Activated T-cell treated with anti-CD3 and anti-CD28 coated beads, Interleukin-2, amount 50 U/mL, for 72 hours (primary cell): ENCODE measurements at regions not wholly inside any gene's neighbourhood (a gene's known extent, or its start where the extent isn't known, plus 50 kb on each side); places are given as distances from the start of the nearest gene placed in this dataset.

ENCODE experiments used
- ATAC-seq, 2 donors: fragments of 150-1000 bp; cut with Tn5 transposase; replicated peaks in 1 of 2; 2 replicates each; pipeline ENCODE4 v1.10.0; 2021; ENCODE audit warnings: moderate library complexity in 2 of 2, mild to moderate bottlenecking in 1 of 2
- DNase-seq, 2 donors: peaks; one replicate each; pipeline ENCODE4 v3.0.0; 2021 to 2022; ENCODE audit warnings: mixed read lengths in 1 of 2
- H3K27ac Mint-ChIP-seq: one replicate; pipeline ENCODE4 v1.8.0; 2022; ENCODE audit warnings: mild to moderate bottlenecking, moderate library complexity, mixed read lengths
- H3K27me3 Mint-ChIP-seq: one replicate; pipeline ENCODE4 v1.8.0; 2022; ENCODE audit warnings: low read depth, mixed read lengths
- H3K36me3 Mint-ChIP-seq, 2 donors: one replicate each; pipeline ENCODE4 v1.8.0; 2022; ENCODE audit warnings: mixed read lengths in 2 of 2, mild to moderate bottlenecking in 1 of 2; ENCODE audit not compliant: insufficient read depth in 2 of 2
- H3K4me1 Mint-ChIP-seq: one replicate; pipeline ENCODE4 v1.8.0; 2022; ENCODE audit warnings: low read depth, mixed read lengths
- H3K4me3 Mint-ChIP-seq, 2 donors: one replicate each; pipeline ENCODE4 v1.8.0; 2022; ENCODE audit warnings: mild to moderate bottlenecking in 2 of 2, mixed read lengths in 2 of 2, moderate library complexity in 2 of 2
- H3K9me3 Mint-ChIP-seq, 2 donors: one replicate each; pipeline ENCODE4 v1.8.0; 2022; ENCODE audit warnings: mixed read lengths in 2 of 2

GRCh38 chr21:27719226-27719625 lies 752.3 kb upstream of the ADAMTS5 start:
- H3K4me3 Mint-ChIP-seq = no peak overlapping the region
- H3K36me3 Mint-ChIP-seq = no peaks in the 10 kb centered on the region
- no peaks in the 10 kb centered on the region for H3K4me1 Mint-ChIP-seq
- H3K27me3 Mint-ChIP-seq = no peaks in the 10 kb centered on the region
- no peaks in the 10 kb centered on the region for H3K9me3 Mint-ChIP-seq
- ATAC-seq = no peak
- no peak overlapping the region for H3K27ac Mint-ChIP-seq
- DNase-seq = no peak

DNA sequence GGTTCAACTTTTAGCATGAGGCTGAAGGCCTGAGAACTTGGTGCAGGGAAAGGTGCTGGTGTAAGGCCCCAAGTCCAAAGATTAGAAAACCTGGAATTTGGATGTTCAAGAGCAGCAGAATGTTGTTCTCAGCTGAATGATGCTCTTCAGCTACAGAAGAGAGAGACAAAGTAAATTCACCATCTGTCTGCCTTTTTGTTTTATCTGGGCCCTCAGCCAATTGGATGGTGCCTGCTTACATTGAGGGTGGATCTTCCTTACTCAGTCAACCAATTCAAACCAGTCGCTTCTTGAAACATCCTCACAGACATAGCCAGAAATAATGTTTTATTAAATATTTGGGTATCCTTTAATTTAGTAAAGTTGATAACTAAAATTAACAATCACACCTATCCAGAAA lies 748.2 kb upstream of the ADAMTS5 start:
- no peak for DNase-seq
- Mint-ChIP-seq H3K4me3 (no peak overlapping the region), H3K27me3 (no peaks in the 10 kb centered on the region), H3K36me3 (no peaks in the 10 kb centered on the region), H3K27ac (no peak overlapping the region), H3K9me3 (no peaks in the 10 kb centered on the region), H3K4me1 (no peaks in the 10 kb centered on the region)
- no peak for ATAC-seq

DNA sequence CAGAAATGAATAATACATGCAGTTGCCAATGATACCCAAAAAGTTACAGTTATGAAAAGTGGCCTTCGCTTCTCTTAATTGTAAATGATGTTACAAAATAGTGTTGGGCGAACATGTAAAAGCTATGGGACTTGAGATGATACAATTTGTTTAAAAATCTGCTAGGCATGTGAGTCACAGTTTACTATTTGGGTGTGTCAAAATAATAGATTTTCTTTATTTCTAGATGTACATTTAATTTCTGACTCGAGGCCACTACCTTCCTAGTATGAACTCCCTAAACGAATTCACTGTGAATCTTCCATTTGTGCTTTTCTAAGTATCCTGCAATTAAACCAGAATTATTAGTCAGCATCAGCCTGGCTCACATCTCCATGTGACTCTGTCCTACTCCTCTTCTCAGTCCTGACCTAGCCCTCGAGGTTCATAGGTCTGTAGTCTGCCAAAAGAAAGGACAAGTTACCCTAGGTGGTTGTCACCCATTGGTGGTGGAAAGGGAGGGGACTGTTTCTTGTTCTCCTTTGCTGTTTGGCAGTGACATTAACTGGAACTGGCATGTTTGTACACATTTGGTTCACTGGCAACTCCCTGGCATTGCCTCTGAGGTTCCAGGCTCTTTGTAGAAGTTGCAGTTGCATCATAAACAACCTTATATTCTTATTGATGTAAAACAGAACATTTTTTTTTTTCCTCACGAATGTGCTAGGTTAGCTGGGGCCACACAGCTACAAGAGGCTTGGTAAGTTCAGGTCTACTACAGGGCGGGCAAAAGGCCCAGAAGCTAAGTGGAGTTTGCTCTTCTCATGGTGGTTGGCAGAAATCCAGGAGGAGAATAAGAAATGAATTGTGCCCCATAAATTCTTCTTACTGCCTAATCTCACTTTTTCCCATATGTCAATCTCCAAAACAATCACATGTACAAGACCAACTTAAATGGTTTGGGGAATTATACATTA lies 746.5 kb upstream of the ADAMTS5 start:
- ATAC-seq (no peak), DNase-seq (no peak)
- Mint-ChIP-seq H3K9me3 (peaks cover 3% of the 10 kb centered on the region in 2 donors), H3K4me3 (no peak overlapping the region), H3K4me1 (no peaks in the 10 kb centered on the region), H3K36me3 (peaks cover under 1 to 2% of the 10 kb centered on the region in 2 donors), H3K27ac (no peak overlapping the region), H3K27me3 (no peaks in the 10 kb centered on the region)

- Mint-ChIP-seq H3K27me3 (no peaks in the 10 kb centered on the region), H3K27ac (no peak overlapping the region), H3K4me3 (no peak overlapping the region), H3K4me1 (no peaks in the 10 kb centered on the region), H3K9me3 (peaks cover 4 to 5% of the 10 kb centered on the region in 2 donors), H3K36me3 (peaks cover 2% of the 10 kb centered on the region in 2 donors)
- ATAC-seq (no peak), DNase-seq (no peak)
Observed at GRCh38 chr21:27704567-27705166, 737.8 kb upstream of the ADAMTS5 start.

GRCh38 chr21:27703791-27704190 lies 736.9 kb upstream of the ADAMTS5 start:
- Mint-ChIP-seq H3K4me3 (no peak overlapping the region), H3K9me3 (peaks cover 3 to 4% of the 10 kb centered on the region in 2 donors)

DNA sequence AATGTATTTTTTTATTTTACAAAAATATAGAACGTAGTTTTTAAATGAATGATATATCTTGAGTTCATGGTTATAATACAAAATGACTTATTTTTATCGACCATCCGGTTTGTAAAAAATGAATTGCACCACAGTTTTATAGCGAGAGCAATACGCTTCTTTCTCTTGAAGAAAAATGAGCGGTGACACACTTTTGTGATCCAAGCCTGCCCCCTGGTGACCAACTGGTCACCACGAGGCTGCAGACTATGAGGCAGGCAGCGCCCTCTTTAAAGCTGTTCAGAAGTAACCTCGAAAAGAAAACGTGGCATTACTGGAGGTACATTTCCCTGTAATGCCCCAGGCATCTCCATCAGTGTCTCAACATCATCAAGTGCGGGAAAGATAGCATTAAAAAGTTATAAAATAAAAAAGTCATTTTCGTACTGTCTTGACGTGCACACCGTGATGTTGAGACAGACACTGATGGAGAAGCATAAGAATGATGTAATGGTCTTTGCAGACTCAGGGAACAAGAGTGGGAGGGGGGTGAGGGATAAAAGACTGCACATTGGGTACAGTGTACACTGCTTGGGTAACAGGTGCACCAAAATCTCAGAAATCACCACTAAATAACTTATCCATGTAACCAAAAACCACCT lies 734.2 kb upstream of the ADAMTS5 start:
- Mint-ChIP-seq H3K4me3 (no peak overlapping the region), H3K36me3 (no peaks in the 10 kb centered on the region), H3K9me3 (no peaks in the 10 kb centered on the region), H3K4me1 (no peaks in the 10 kb centered on the region), H3K27me3 (no peaks in the 10 kb centered on the region), H3K27ac (no peak overlapping the region)
- ATAC-seq (peak; percentile 64 to 68), DNase-seq (peak; percentile 69 to 70)

More at GRCh38 chr21:27703791-27704190, 736.9 kb upstream of the ADAMTS5 start:
- Mint-ChIP-seq H3K27me3 (no peaks in the 10 kb centered on the region), H3K4me1 (no peaks in the 10 kb centered on the region), H3K36me3 (peaks cover 0 to 2% of the 10 kb centered on the region in 2 donors), H3K27ac (no peak overlapping the region)
- DNase-seq (no peak), ATAC-seq (no peak)

GRCh38 chr21:27695246-27695645 lies 728.4 kb upstream of the ADAMTS5 start:
- DNase-seq (no peak), ATAC-seq (no peak)
- Mint-ChIP-seq H3K36me3 (no peaks in the 10 kb centered on the region), H3K27me3 (no peaks in the 10 kb centered on the region), H3K4me3 (no peak overlapping the region), H3K27ac (no peak overlapping the region), H3K4me1 (no peaks in the 10 kb centered on the region), H3K9me3 (no peaks in the 10 kb centered on the region)

DNA sequence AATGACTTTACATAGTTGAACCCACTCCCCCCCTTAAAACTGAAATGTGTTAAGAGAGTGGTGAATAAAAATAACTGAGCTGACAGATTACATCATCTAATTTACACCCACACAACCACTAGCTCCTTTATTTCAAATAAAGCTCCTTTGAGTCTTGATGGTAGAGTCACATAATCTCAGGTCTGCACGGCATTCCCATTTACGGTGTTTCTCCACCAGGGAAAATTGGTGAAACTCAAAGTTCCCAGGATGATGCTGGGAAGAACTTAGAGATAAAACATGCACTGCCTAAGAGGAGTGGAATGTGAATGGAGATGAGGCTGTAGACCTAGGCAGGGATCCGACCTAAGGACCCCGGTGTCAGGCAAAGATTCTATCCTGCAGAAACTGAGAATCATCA lies 727.8 kb upstream of the ADAMTS5 start:
- no peak for ATAC-seq
- no peaks in the 10 kb centered on the region for H3K36me3 Mint-ChIP-seq
- H3K4me3 Mint-ChIP-seq = no peak overlapping the region
- H3K9me3 Mint-ChIP-seq = peaks cover 0 to 1% of the 10 kb centered on the region in 2 donors
- no peak overlapping the region for H3K27ac Mint-ChIP-seq
- no peak for DNase-seq
- no peaks in the 10 kb centered on the region for H3K4me1 Mint-ChIP-seq
- H3K27me3 Mint-ChIP-seq = no peaks in the 10 kb centered on the region

- H3K4me3 Mint-ChIP-seq = no peak overlapping the region
- H3K4me1 Mint-ChIP-seq = no peaks in the 10 kb centered on the region
- no peaks in the 10 kb centered on the region for H3K27me3 Mint-ChIP-seq
- H3K27ac Mint-ChIP-seq = no peak overlapping the region
- H3K36me3 Mint-ChIP-seq = no peaks in the 10 kb centered on the region
- ATAC-seq (no peak), DNase-seq (no peak)
- peaks cover 0 to 4% of the 10 kb centered on the region in 2 donors for H3K9me3 Mint-ChIP-seq
Observed at GRCh38 chr21:27693376-27693775, 726.5 kb upstream of the ADAMTS5 start.

DNA sequence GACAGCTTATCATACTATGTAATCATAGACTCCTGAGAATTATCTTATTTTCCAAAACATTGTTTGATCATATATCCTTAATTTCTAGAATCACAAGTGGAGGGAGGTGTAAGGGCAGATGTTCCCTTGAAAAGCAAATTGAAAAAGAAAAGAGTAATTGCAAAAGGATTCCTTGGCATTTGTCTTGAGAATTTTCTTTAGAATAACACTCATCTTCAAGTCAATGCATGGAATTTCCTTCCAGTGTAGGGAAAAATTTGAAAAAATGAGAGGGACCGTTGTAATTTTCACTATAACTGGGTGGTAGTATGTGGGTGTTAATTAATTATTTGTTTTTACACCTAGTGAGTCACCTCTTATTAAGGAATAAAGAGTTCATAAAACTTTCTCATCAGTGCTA lies 724.6 kb upstream of the ADAMTS5 start:
- DNase-seq = no peak
- Mint-ChIP-seq H3K36me3 (no peaks in the 10 kb centered on the region), H3K4me1 (no peaks in the 10 kb centered on the region), H3K4me3 (no peak overlapping the region), H3K27me3 (no peaks in the 10 kb centered on the region), H3K9me3 (peaks cover 0 to 8% of the 10 kb centered on the region in 2 donors), H3K27ac (no peak overlapping the region)
- no peak for ATAC-seq

GRCh38 chr21:27691006-27691405 lies 724.1 kb upstream of the ADAMTS5 start:
- DNase-seq (no peak), ATAC-seq (no peak)
- Mint-ChIP-seq H3K27ac (no peak overlapping the region), H3K4me1 (no peaks in the 10 kb centered on the region), H3K27me3 (no peaks in the 10 kb centered on the region), H3K9me3 (peaks cover 0 to 8% of the 10 kb centered on the region in 2 donors), H3K36me3 (no peaks in the 10 kb centered on the region), H3K4me3 (no peak overlapping the region)

GRCh38 chr21:27690426-27690825 lies 723.5 kb upstream of the ADAMTS5 start:
- peaks cover 0 to 8% of the 10 kb centered on the region in 2 donors for H3K9me3 Mint-ChIP-seq
- DNase-seq (no peak), ATAC-seq (no peak)
- no peak overlapping the region for H3K27ac Mint-ChIP-seq
- H3K36me3 Mint-ChIP-seq = no peaks in the 10 kb centered on the region
- H3K4me1 Mint-ChIP-seq = no peaks in the 10 kb centered on the region
- no peak overlapping the region for H3K4me3 Mint-ChIP-seq
- H3K27me3 Mint-ChIP-seq = no peaks in the 10 kb centered on the region

DNA sequence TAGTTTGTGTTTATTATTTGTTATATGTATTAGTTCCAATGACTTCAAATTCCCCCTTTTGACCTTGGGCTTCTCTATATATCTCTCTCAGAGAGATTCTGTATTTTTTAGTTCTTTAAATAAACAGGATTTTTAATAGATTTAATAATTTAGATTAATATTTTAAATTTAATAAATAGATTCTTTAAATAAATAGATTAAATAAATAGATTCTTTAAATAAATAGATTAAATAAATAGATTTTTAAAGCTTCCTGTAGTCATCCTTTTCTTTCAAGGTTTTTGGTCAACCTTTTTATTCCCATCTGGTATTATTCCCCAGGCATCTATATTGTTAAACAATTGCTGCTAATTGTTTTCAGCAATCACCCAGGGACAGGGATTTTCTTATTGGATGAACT lies 721.9 kb upstream of the ADAMTS5 start:
- H3K36me3 Mint-ChIP-seq = no peaks in the 10 kb centered on the region
- no peaks in the 10 kb centered on the region for H3K4me1 Mint-ChIP-seq
- no peak overlapping the region for H3K4me3 Mint-ChIP-seq
- no peak for ATAC-seq
- no peaks in the 10 kb centered on the region for H3K27me3 Mint-ChIP-seq
- DNase-seq = no peak
- H3K27ac Mint-ChIP-seq = no peak overlapping the region
- peaks cover 0 to 8% of the 10 kb centered on the region in 2 donors for H3K9me3 Mint-ChIP-seq
